ENCODE measurements at regions not wholly inside any gene's neighbourhood (a gene's known extent, or its start where the extent isn't known, plus 50 kb on each side); places are given as distances from the start of the nearest gene placed in this dataset.
"Not testable (repeated sequence)": the region's sequence is repeated elsewhere in the genome, so short reads cannot be mapped to it uniquely, and the experiment has no call there.

GRCh38 chr4:181766061-181766548 lies 477.1 kb upstream of the TENM3 start:
- no peak for DNase-seq

DNA sequence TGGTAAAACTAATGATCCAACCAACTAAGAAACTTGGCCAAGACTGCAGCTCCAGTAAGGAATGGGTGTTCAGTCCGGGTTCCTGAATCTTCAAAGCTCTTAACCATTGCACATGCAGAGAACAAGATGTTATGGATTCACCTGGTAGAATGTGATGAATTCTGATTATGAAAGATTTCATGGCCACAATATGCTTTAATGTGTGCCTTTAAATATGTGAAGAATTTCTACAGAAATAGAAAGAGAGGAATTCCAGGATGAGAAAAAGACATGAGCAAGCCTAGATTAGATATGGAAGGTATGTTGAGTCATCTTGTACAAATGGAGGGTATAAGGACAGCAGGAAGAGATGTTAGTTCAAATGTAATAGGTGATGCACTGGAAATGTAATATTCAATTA lies 472.2 kb upstream of the TENM3 start:
- no peak for DNase-seq

DNA sequence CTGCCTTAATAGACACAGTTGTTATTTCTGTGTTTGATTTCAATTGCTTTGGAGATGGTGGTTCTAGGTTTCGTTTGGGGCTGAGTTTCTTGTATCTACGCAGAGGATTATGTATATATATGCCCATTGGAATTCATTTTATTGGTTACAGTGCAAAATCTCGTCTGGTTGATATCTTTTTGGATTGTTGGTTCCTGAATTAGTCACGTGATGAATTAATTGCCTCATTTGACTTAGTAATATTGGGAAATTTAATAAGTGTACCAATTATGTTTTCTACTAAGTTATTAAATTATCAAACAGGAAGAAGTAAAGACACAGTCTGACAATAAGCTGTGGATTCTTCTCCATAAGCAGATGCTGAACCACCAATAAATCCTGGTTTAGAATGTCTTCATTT lies 467.9 kb upstream of the TENM3 start:
- DNase-seq: no peak

- no peak for DNase-seq
Measured at GRCh38 chr4:181776264-181777054, 466.7 kb upstream of the TENM3 start.

GRCh38 chr4:181777518-181777917 lies 465.7 kb upstream of the TENM3 start:
- no peak for DNase-seq

- no peak for DNase-seq
Measured at GRCh38 chr4:181784881-181785280, 458.3 kb upstream of the TENM3 start.

- no peak for DNase-seq
Measured at GRCh38 chr4:181792641-181793040, 450.6 kb upstream of the TENM3 start.

DNA sequence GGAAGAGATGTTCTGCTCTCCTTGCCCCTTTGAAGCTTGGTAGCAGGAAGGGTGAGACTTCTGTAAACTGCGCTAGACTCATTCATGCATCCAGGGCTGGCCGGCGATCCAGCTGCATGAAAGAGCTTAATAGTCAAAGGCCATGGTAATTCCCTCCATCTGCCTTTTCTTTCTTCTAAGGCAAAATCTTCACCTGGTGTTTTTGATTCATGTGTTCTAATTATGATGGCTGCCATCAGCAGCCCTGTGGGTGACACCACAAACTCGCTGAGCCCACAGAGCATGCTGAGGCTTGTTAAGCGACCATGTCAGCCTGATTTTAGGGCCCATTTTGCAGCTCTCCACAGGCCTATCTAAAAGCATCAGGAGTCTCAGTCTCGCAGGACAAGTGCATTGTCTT lies 450.1 kb upstream of the TENM3 start:
- no peak for DNase-seq

DNA sequence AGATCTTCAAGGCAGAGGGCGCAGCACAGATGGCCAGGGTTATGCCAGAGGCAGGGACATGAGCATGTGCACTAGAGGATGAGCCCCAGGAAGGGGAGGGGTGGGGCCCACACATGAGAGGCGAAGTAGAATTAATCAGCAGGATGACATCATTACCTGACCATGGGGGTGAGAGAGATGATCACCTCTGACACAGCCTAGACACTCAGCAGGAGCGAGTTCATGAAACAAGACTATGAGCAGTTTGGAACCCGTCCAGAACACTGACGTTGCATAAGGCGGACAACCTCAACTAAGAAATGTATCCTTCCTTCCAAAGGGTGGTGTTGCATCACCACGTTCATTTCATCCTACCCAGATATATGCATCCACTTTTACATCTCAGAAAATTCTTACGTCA lies 446.7 kb upstream of the TENM3 start:
- DNase-seq: no peak

- DNase-seq: no peak
Measured at GRCh38 chr4:181798536-181798935, 444.7 kb upstream of the TENM3 start.

DNA sequence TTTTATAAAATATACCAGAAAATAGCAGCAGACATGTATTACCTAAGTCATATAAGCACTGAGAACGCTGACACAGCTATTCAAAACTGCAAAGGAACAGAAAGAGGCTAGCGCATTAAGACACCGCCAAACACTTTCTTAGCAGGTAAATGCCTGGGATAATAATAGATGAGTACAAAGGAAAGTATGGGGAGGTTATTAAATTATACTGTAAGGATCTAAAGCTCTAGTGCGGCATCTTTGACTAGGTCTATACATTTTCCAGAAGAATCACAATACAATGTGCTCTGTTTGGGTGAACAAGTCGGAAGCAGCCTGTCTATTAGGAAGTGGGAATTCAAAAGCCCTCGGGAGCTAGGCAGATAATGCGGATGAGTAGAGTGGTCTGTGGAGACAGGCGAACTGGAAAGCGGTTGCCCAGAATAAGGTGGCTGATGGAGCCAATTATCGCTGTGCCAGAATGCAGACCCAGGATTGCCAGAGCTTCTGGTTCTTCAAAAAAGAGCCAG lies 443.6 kb upstream of the TENM3 start:
- DNase-seq: no peak

DNA sequence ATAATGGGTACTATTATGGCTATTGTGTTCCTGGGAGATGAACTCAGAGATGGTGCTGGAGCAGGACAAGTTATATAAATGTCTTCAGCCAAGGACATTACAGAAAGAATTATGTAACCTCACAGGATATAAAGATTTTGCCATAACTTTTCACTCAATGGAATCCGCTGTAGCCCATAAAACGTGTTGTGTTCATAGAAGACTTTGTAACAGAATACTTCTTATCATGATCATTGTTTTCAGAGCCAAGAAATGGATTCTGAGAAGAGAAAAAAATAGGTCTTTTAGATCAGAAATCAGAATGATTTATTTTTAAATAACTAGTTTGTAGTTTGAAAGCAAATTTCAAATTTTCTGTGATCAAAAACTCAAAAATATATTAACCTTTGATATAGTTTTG lies 441.0 kb upstream of the TENM3 start:
- DNase-seq: no peak

DNA sequence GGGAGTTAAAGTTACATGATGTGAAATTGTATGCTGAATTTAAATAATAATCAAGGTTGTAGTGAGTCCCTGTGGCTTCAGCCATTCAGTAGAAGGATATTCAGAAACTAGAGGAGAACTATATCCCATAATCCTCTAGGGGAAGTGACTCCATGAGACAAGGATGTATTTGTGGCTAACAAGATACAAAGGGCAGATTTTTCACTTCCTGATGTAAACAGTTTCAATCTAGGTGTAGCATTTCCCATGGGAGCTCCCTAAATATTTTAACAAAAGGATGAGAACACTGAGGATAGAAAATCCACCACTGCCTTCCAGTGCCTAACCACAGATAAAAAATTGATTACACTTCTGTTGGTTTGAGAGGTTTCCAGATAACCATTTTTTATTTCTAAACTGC lies 435.4 kb upstream of the TENM3 start:
- DNase-seq: no peak

DNA sequence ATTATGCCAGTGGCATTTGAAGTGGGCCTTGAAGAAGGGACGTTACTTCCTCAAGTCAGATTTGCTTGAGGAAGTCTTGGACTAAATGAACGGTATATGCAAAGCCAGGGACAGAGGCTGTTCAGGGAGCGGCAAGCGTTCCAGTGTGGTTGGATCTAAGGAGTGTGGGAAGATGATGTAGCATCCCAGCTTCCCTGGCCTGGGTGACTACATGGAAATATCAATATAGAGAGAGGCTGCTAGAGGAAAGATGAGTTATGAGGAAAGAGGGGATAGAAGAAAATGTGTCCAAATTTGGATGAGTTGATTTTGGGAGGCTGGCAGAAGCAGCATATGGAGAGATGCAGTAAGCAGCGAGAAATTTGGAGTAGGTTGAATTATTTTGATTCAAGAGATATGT lies 432.5 kb upstream of the TENM3 start:
- no peak for DNase-seq

- DNase-seq: not testable (repeated sequence)
Measured at GRCh38 chr4:181811550-181811949, 431.7 kb upstream of the TENM3 start.

- no peak for DNase-seq
Measured at GRCh38 chr4:181819946-181820345, 423.3 kb upstream of the TENM3 start.

GRCh38 chr4:181820553-181820952 lies 422.6 kb upstream of the TENM3 start:
- peak; percentile 4 for DNase-seq

DNA sequence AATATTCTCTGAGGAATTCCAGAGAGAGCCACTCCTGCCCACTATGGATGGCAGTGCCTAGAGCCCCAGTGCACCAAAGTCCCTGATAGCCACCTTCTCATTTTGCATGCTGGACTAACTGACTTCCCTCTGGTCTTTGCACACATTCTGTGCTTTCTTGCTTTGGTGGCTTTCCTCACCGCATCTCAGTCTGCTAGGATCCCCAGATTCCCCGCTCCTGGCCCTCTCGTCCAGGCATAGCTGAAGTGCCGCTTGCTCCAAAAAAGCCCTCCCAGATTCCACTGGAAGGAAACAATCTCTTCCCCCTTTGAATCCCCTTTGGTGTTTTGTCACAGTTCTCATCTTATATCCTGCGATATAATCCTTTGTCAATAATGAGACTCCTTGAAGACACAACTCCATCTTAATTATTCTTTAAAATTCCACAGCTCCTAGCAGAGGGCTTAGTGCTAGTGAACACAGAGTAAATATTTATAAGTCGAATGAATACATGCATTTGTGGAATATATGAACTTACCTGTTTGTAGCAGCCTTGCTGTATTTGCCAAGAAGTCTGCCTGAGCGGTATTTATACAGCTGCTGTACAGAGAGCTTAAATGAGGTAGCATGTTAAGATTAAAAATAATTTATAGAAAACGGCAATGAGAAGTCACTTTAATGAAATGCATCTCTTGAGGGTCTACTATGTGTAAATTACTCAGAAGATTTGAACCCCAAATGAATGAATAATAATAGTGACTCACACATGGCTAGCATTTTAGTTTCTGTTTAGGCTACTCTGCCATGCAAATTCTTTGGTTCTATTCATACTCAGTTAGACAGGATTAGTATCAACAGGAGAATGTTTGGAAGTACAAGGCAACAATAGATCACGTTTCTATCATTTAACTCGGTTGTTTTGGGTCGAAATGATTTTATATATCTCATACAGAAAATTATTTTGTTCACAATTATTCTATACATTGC lies 421.9 kb upstream of the TENM3 start:
- DNase-seq: peak; percentile 64

GRCh38 chr4:181822005-181822375 lies 421.2 kb upstream of the TENM3 start:
- DNase-seq: no peak

GRCh38 chr4:181823183-181823582 lies 420.0 kb upstream of the TENM3 start:
- no peak for DNase-seq

- no peak for DNase-seq
Measured at GRCh38 chr4:181823645-181824044, 419.6 kb upstream of the TENM3 start.

DNA sequence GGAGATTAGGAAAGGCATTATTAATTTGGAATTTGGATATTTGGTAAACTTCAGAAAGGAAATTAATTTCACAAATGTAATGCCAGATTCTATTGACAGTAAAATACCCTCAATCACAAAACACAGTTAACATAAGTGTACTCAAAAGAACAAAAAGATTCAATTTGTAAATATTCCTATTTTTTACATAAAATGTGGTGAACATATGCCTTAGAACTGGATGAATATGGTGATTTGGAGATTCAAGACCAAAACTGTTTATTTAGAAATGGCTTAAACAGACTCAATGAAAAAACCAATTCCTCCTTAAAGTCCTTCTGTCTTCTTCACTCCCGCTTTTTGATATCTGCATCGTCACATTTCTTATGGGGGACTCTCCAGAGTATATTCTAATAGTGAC lies 417.6 kb upstream of the TENM3 start:
- no peak for DNase-seq

- DNase-seq: peak; percentile 6
Measured at GRCh38 chr4:181827246-181827645, 416.0 kb upstream of the TENM3 start.
